ENCODE measurements at regions not wholly inside any gene's neighbourhood (a gene's known extent, or its start where the extent isn't known, plus 50 kb on each side); places are given as distances from the start of the nearest gene placed in this dataset.

GRCh38 chr5:6188344-6188743 lies 190.0 kb downstream of the MED10 start:
- no peak for DNase-seq
- TF ChIP-seq CTCF (IDR thresholded peaks at IDR 0.05): no peak
- no peaks in the 10 kb centered on the region for H3K9me3 Mint-ChIP-seq
- CTCF ChIA-PET: no interaction called here
- no peaks in the 10 kb centered on the region for H3K27me3 Mint-ChIP-seq
- H3K4me3 Mint-ChIP-seq: no peak overlapping the region
- no peak overlapping the region for H3K27ac Mint-ChIP-seq
- H3K36me3 Mint-ChIP-seq (ENCODE audit: low read depth): no peaks in the 10 kb centered on the region
- no peak for ATAC-seq
- POLR2A ChIA-PET: no interaction called here
- no peaks in the 10 kb centered on the region for H3K4me1 Mint-ChIP-seq (ENCODE audit: low read depth)
- intact Hi-C loops (cut with micrococcal nuclease): no loop called here

GRCh38 chr5:6187501-6187900 lies 190.8 kb downstream of the MED10 start:
- H3K27me3 Mint-ChIP-seq: no peaks in the 10 kb centered on the region
- no peaks in the 10 kb centered on the region for H3K4me1 Mint-ChIP-seq (ENCODE audit: low read depth)
- H3K9me3 Mint-ChIP-seq: no peaks in the 10 kb centered on the region
- H3K36me3 Mint-ChIP-seq (ENCODE audit: low read depth): no peaks in the 10 kb centered on the region
- POLR2A ChIA-PET: interaction anchor here (0.9 kb wide), 1 partner anchor 13 kb away, joined by 3 read pairs; no protein-coding TSS in a partner anchor
- ATAC-seq: no peak
- no peak for TF ChIP-seq CTCF (IDR thresholded peaks at IDR 0.05)
- intact Hi-C loops (cut with micrococcal nuclease): no loop called here
- no peak overlapping the region for H3K4me3 Mint-ChIP-seq
- DNase-seq: no peak
- H3K27ac Mint-ChIP-seq: no peak overlapping the region
- CTCF ChIA-PET: no interaction called here

- no peak for TF ChIP-seq CTCF (IDR thresholded peaks at IDR 0.05)
- H3K4me1 Mint-ChIP-seq (ENCODE audit: low read depth): no peaks in the 10 kb centered on the region
- intact Hi-C loops (cut with micrococcal nuclease): no loop called here
- ChIA-PET CTCF (no interaction called here), POLR2A (no interaction called here)
- no peaks in the 10 kb centered on the region for H3K9me3 Mint-ChIP-seq
- H3K27me3 Mint-ChIP-seq: no peaks in the 10 kb centered on the region
- DNase-seq: no peak
- ATAC-seq: no peak
- H3K36me3 Mint-ChIP-seq (ENCODE audit: low read depth): no peaks in the 10 kb centered on the region
- no peak overlapping the region for H3K27ac Mint-ChIP-seq
- H3K4me3 Mint-ChIP-seq: no peak overlapping the region
These were observed 192.8 kb downstream of the MED10 start for GRCh38 chr5:6185574-6185973.

GRCh38 chr5:6184481-6184880 lies 193.9 kb downstream of the MED10 start:
- H3K27me3 Mint-ChIP-seq: no peaks in the 10 kb centered on the region
- ChIA-PET CTCF (no interaction called here), POLR2A (no interaction called here)
- H3K4me3 Mint-ChIP-seq: no peak overlapping the region
- TF ChIP-seq CTCF (IDR thresholded peaks at IDR 0.05): no peak
- intact Hi-C loops (cut with micrococcal nuclease): no loop called here
- no peak overlapping the region for H3K27ac Mint-ChIP-seq
- H3K9me3 Mint-ChIP-seq: no peaks in the 10 kb centered on the region
- no peaks in the 10 kb centered on the region for H3K36me3 Mint-ChIP-seq (ENCODE audit: low read depth)
- no peak for DNase-seq
- no peaks in the 10 kb centered on the region for H3K4me1 Mint-ChIP-seq (ENCODE audit: low read depth)
- ATAC-seq: no peak

- intact Hi-C loops (cut with micrococcal nuclease): no loop called here
- TF ChIP-seq CTCF (IDR thresholded peaks at IDR 0.05): no peak
- ATAC-seq (no peak), DNase-seq (no peak)
- ChIA-PET CTCF (no interaction called here), POLR2A (no interaction called here)
- no peak overlapping the region for H3K4me3 Mint-ChIP-seq
- H3K4me1 Mint-ChIP-seq (ENCODE audit: low read depth): no peaks in the 10 kb centered on the region
- H3K9me3 Mint-ChIP-seq: no peaks in the 10 kb centered on the region
- no peaks in the 10 kb centered on the region for H3K27me3 Mint-ChIP-seq
- no peaks in the 10 kb centered on the region for H3K36me3 Mint-ChIP-seq (ENCODE audit: low read depth)
- no peak overlapping the region for H3K27ac Mint-ChIP-seq
These were observed 194.7 kb downstream of the MED10 start for GRCh38 chr5:6183391-6184390.

Data from activated CD8-positive, alpha-beta T cell treated with anti-CD3 and anti-CD28 coated beads for 36 hours (primary cell).